ENCODE measurements at regions not wholly inside any gene's neighbourhood (a gene's known extent, or its start where the extent isn't known, plus 50 kb on each side); places are given as distances from the start of the nearest gene placed in this dataset.

DNA sequence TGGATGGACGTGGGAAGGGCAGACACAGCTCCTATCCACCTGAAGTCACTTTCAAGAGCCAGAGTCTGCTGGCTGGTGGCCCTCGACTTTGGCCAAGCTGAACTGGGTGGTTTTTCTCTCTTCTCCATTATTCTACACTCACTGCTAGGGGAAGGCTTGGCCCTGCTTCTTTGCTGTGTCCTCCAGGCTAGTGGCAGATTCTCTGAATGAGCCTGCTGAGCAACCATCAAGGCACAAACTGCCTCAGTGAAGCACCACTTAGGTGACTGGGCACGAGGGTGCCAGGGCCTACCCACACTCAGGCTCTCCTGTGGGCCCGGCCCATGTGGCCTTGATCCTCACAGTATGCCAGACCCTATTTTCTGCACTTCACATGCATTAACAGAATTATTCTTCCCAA, 92.0 kb downstream of the PJA1 start:
- TF ChIP-seq CTCF (IDR thresholded peaks at IDR 0.05; ENCODE audit: partially characterized antibody, unreplicated experiment) = no peak
- H3K4me3 Mint-ChIP-seq (ENCODE audit: unreplicated experiment) = no peak overlapping the region
- no peaks in the 10 kb centered on the region for H3K4me1 Mint-ChIP-seq (ENCODE audit: low read depth, unreplicated experiment)
- H3K27ac Mint-ChIP-seq (ENCODE audit: unreplicated experiment) = no peak overlapping the region
- H3K9me3 Mint-ChIP-seq (ENCODE audit: unreplicated experiment) = no peaks in the 10 kb centered on the region
- H3K27me3 Mint-ChIP-seq (ENCODE audit: unreplicated experiment) = peaks cover 1% of the 10 kb centered on the region
- DNase-seq = no peak
- no peaks in the 10 kb centered on the region for H3K36me3 Mint-ChIP-seq (ENCODE audit: unreplicated experiment)

DNA sequence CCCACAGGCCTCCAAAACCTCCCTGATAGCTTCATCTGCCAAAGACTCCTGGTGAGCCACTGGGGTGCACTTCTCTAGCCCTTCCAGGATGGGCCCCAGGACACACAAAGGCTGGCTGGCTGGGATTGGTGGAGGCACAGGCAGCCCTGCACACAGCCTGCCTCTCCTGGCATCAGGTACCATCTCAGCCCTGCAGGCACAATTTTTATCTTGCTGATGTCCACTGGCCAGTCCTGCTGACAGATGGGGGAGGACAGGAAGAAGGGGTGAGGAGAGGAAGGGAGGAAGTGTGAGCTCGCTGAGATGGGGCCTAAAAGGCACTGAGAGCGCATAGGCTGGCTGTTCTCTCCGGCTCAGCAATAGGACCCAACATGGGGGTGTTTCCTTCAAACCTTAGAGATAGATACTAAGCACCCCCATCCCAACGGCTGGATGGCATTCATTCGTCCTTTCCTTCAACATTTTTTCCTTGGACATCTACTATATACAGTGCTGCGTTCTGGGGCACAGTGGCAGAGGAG, 92.7 kb downstream of the PJA1 start:
- Mint-ChIP-seq H3K27me3 (ENCODE audit: unreplicated experiment) (peaks cover 1% of the 10 kb centered on the region), H3K27ac (ENCODE audit: unreplicated experiment) (no peak overlapping the region), H3K9me3 (ENCODE audit: unreplicated experiment) (no peaks in the 10 kb centered on the region), H3K36me3 (ENCODE audit: unreplicated experiment) (no peaks in the 10 kb centered on the region), H3K4me1 (ENCODE audit: low read depth, unreplicated experiment) (peaks cover 4% of the 10 kb centered on the region), H3K4me3 (ENCODE audit: unreplicated experiment) (no peak overlapping the region)
- TF ChIP-seq CTCF (IDR thresholded peaks at IDR 0.05; ENCODE audit: partially characterized antibody, unreplicated experiment) = no peak
- DNase-seq = no peak

GRCh38 chrX:69070949-69071650, 94.2 kb downstream of the PJA1 start:
- Mint-ChIP-seq H3K36me3 (ENCODE audit: unreplicated experiment) (no peaks in the 10 kb centered on the region), H3K9me3 (ENCODE audit: unreplicated experiment) (no peaks in the 10 kb centered on the region), H3K4me1 (ENCODE audit: low read depth, unreplicated experiment) (peaks cover 6% of the 10 kb centered on the region), H3K4me3 (ENCODE audit: unreplicated experiment) (no peak overlapping the region), H3K27me3 (ENCODE audit: unreplicated experiment) (peaks cover 1% of the 10 kb centered on the region), H3K27ac (ENCODE audit: unreplicated experiment) (no peak overlapping the region)
- no peak for DNase-seq
- no peak for TF ChIP-seq CTCF (IDR thresholded peaks at IDR 0.05; ENCODE audit: partially characterized antibody, unreplicated experiment)

DNA sequence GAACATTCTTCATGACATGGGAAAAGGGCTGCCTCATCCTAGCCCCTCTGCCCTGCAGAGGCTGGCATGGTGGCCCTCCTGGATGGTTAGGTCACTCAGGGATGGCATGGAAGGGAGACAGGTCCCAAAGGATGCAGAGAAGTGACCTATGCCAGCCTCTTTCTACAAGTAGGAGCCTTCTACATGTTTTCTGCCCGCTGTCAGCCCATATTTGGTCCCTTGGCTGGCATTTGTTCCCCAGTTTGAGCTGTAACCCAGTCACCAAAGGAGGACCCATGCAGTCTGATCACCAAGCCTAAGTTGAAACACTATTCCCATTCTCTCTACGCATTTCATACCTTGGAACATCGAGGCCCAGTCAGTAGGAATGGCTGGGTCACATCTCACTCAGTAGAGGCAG, 95.4 kb downstream of the PJA1 start:
- Mint-ChIP-seq H3K27ac (ENCODE audit: unreplicated experiment) (no peak overlapping the region), H3K4me1 (ENCODE audit: low read depth, unreplicated experiment) (peaks cover 6% of the 10 kb centered on the region), H3K36me3 (ENCODE audit: unreplicated experiment) (no peaks in the 10 kb centered on the region), H3K9me3 (ENCODE audit: unreplicated experiment) (no peaks in the 10 kb centered on the region), H3K27me3 (ENCODE audit: unreplicated experiment) (peaks cover 1% of the 10 kb centered on the region), H3K4me3 (ENCODE audit: unreplicated experiment) (no peak overlapping the region)
- no peak for DNase-seq
- TF ChIP-seq CTCF (IDR thresholded peaks at IDR 0.05; ENCODE audit: partially characterized antibody, unreplicated experiment) = no peak

DNA sequence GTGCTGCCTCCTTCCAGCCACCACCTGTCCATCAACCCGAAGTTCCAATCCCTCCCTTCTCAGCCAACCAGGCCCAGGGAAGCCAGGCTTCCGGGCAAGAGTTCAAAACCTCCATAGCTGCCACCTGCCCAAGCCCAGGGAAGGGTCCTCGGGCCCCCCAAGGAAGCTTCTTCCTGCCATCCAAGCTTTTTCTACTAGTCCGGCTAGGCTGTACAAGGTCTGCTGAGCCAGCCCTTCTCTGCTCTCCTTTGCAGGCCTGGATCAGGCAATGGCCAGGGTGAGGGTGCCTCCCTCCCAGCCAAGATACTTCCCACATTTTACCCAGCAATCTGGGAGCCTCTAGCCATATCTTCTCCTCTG, 96.2 kb downstream of the PJA1 start:
- no peak for DNase-seq
- H3K27ac Mint-ChIP-seq (ENCODE audit: unreplicated experiment) = no peak overlapping the region
- no peaks in the 10 kb centered on the region for H3K9me3 Mint-ChIP-seq (ENCODE audit: unreplicated experiment)
- peaks cover 1% of the 10 kb centered on the region for H3K27me3 Mint-ChIP-seq (ENCODE audit: unreplicated experiment)
- TF ChIP-seq CTCF (IDR thresholded peaks at IDR 0.05; ENCODE audit: partially characterized antibody, unreplicated experiment) = no peak
- no peak overlapping the region for H3K4me3 Mint-ChIP-seq (ENCODE audit: unreplicated experiment)
- no peaks in the 10 kb centered on the region for H3K36me3 Mint-ChIP-seq (ENCODE audit: unreplicated experiment)
- H3K4me1 Mint-ChIP-seq (ENCODE audit: low read depth, unreplicated experiment) = peaks cover 6% of the 10 kb centered on the region
